ENCODE measurements at regions not wholly inside any gene's neighbourhood (a gene's known extent, or its start where the extent isn't known, plus 50 kb on each side); places are given as distances from the start of the nearest gene placed in this dataset.

- Histone ChIP-seq H3K27me3 (no peaks in the 10 kb centered on the region), H3K9me3 (no peaks in the 10 kb centered on the region), H3K4me1 (no peaks in the 10 kb centered on the region), H3K27ac (no peak overlapping the region), H3K4me3 (no peak overlapping the region), H3K36me3 (no peaks in the 10 kb centered on the region)
- TF ChIP-seq POLR2A (IDR thresholded peaks at IDR 0.05) (no peak), CTCF (IDR thresholded peaks at IDR 0.05) (no peak)
- no peak for DNase-seq
Observed at GRCh38 chr19:23810496-23810895, 51.8 kb upstream of the ZNF681 start.
